GM18502 (cell line): ENCODE measurements at regions not wholly inside any gene's neighbourhood (a gene's known extent, or its start where the extent isn't known, plus 50 kb on each side); places are given as distances from the start of the nearest gene placed in this dataset.

Source experiments
- ATAC-seq: cut with Tn5 transposase; IDR thresholded peaks from one replicate; pipeline ENCODE4 v1.9.1; 2021; ENCODE audit warnings: mild to moderate bottlenecking; ENCODE audit not compliant: unreplicated experiment, poor library complexity

DNA sequence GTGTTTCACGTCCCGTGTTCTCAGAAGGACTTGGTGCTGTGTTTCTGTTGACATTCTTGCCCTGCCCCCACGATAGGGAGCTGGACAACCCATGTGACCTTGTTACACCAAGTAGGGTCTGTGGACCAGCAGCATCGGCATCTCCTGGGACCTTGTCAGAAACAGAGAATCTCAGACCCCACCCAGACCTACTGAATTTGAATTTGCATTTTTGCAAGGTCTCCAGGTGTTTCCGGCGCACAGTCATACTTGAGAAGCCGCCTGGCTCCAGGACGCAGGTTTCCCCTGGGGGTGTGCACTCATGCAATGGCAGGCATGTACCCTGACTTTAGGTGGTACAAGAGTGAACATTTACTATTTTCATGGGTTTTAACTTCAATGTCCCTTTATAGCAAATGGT, 117.9 kb downstream of the TLE3 start:
- peak; percentile 85 for ATAC-seq

DNA sequence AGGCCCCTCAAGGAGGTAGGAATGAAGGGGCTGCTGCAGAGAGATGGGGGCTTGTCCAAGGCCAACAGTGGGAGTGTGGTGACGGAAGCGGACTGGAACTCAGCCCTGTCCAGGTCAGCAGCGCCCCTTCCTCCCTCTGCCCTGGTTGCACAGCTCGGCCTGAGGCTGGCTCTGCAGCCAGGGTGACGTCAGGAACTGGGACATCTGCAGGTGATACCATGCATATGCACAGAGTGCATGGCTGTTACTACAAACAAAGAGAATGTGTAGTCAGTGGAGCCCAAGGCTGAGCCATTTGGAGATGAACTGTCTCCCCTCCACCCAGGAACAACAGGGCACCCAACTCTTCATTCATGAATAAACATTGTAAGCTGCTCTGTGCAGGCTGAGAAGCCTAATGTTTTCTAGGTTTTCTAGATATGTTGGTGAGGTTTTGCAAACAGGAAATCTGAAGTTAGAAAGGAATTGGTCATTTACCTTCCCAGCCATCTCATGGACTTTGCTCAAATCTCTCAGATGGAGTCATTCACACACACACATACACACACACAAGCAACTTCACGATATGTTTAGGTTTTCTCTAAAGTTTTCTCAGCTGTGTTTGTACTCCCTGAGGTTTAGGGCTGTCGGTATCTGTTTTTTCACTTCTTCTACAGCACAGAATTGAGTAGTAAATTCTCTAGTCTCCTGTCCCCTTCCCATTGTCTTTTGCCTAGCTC, 117.2 kb downstream of the TLE3 start:
- peak; percentile 13 for ATAC-seq

DNA sequence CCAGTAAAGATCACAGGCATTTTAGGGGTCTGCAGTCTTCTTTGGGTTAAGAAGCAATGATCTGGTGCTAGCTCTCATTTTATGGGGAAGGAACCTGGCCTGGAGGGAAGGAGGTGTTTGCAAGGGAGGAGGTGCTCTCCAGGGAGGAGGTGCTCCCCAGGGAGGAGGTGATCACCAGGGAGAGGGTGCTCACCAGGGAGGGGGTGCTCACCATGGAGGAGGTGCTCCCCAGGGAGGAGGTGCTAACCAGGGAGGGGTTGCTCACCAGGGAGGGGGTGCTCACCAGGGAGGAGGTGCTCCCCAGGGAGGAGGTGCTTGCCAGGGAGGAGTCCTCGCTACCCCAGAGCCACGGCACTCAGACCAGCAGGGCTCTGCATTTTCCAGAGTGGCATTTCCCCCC, 115.7 kb downstream of the TLE3 start:
- no peak for ATAC-seq

DNA sequence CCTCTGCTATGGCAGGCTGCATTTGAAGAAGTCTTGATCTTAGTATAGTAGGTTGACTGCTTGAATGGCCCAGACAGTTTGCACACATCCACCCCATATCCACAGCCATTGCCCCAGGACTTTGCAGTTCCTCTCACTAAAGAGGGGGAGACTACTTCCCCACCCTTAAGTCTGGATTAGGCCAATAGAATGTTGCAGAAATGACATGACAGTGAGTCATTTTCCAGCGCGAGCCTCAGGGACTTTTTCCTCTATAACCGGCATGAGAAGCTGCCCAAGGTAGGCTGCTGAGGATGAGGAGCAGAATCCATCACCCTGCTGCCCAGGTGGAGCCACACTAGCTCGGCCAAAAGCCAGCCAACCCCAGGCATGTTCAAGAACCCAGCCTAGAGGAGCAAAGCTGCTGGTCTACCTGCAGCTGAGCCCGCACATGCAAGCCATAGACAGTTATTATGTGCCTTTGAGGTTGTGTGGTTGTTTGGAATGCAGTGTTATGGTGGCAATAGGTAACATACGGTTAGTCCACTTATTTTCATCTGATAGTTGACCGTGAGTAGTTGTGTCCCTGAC, 113.9 kb downstream of the TLE3 start:
- no peak for ATAC-seq

DNA sequence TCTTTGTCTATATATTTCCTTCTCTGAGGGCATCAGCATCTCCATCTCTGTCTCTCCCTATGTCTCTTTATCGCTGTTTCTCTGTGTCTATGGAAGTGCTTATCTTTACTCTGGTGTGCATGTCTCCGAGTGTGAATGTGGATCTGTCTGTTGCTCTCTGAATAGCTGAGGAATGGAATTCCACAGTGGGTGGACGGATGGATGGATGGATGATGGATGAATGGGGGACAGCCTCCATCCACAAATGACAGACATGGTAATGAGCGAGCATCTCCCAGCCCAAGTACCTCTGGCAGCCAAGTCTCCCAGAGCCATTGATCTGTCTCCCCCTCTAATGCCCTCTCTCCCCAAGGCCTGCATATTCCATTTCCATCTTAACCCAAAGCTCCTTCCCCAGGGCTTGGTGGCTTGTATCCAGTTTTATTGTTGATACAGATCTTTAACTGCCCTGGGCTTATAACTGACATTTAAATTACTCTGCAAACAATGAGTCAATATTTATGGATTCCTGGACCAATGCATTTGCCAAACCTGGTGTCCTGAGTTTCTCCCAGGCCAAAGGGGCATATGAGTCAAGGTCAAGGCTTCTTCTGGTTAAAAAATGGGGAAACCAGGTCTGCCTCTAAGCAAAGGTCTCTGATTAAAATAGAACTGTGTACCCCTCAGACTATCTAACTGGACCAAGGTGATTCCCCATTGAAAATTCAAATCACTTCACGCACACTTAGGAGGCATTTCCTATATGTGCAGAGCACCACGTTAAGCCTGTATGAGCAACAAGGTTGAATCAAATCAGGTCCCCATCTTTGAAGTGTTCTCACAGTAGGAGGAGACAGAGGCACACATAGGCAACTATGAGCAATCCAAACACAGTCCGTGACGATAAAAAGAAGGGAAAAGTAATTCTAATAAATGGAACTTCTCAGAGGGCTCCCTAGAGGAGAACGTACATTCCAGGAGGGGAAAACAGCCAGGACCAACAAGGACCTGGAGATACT, 109.9 kb downstream of the TLE3 start:
- ATAC-seq = no peak

DNA sequence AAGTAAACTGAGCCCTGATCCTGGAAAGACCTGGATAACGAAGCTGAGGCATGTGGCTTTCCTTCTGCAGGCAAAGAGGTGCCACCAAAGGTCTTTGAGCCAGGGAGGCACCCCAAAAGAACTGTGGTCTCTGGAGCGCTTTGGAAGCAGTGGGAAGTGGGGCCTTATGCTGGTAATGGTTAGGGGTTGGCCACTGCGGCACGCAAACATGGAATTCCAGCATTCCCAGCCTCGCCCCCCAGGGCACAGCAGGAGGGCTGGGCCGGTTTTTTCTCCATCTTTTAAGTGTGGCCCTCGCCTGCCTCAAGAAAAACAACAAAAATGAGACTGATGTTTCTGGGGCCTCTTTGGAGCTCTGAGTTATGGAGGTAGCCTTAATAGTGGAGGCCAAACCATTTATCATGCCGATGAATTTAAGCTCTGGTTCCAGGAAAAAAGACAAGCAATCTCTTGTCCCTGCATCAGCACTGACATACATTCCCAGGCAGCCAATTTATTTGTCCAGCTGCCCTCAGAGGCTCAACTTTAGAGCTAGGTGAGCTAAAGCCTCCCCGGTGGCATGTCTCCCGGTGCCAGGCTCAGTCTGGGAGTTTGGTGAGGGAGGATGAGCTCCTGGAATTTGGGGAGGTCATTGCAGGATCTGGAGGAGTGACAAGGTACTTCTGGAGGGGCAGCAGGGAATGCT, 109.0 kb downstream of the TLE3 start:
- ATAC-seq = no peak

DNA sequence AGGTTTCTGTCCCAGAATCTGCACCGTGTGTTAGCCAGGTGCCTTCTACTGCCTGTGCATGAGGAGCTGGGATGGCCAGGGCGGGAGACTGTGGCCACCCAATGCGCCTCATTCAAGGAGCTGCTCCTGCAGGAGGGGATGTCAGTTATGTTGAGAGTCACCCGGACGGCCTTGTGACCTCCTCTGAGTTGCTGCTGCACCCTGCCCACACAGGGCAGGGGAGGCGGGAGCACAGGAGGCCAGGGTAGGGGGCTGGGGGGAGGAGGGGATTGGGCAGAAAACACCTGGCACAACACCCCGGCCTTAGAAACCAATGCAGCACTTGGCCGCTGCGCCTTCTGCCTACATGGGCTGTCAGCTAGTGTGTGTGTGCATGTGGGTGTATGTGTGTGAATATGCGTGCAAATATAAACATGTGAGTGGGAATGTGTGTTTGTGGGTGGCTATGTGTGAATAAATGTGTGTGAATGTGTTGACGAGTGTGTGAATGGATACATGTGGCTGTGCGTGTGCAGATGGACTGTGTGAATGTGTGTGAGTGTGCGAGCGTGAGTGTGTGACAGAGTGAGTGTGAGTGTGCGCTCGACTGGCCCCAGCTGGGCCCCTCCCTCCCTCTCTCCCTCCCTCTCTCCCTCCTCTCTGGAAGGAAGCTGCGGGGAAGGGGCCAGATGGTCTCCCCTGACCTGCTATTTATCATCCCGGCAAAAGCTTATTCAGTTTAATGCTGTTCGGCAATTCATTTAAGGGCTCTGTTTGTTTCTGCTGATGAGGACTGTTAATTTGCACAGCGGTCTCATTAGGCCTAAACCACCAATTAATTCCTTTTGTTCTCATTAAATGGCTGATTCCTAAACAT, 106.9 kb downstream of the TLE3 start:
- ATAC-seq = no peak

DNA sequence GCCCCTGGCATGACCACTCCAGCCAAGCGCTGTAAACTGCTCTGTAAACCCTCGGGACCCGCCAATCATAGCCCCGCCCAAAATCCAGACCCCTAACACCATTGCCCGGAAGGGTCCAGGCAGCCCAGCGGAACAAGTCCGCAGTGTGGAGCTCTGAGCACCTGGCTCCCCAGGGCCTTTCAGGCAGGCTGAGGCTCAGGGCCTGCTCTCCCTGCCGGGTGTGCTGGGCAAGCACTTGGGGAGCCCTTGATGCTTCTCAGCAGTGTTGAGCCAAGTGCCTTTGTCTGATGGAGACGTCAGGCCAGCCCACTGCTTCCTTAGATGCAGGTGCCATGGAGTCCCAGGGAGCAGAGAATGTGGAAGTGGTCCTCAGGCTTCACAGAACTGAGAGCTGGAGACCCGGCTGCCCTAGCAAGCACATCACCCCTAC, 106.2 kb downstream of the TLE3 start:
- no peak for ATAC-seq

DNA sequence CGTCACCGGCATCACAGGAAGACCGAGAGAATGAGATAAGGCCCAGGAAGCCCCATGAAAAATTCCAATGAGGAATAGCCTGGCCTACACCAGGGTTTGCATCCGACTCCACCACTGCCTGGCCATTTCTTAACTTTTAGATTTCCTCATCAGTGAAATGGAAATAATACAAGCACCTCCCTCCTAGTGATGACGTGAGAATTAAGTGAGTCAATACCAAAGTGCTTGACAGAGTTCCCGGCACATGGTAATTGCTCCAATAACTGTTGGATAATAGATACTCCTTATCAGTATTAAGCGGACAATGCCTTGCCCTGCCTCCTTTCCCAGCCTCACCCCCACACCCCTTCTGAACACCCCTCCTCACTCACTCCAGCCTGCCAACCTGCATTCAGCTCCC, 105.4 kb downstream of the TLE3 start:
- no peak for ATAC-seq

DNA sequence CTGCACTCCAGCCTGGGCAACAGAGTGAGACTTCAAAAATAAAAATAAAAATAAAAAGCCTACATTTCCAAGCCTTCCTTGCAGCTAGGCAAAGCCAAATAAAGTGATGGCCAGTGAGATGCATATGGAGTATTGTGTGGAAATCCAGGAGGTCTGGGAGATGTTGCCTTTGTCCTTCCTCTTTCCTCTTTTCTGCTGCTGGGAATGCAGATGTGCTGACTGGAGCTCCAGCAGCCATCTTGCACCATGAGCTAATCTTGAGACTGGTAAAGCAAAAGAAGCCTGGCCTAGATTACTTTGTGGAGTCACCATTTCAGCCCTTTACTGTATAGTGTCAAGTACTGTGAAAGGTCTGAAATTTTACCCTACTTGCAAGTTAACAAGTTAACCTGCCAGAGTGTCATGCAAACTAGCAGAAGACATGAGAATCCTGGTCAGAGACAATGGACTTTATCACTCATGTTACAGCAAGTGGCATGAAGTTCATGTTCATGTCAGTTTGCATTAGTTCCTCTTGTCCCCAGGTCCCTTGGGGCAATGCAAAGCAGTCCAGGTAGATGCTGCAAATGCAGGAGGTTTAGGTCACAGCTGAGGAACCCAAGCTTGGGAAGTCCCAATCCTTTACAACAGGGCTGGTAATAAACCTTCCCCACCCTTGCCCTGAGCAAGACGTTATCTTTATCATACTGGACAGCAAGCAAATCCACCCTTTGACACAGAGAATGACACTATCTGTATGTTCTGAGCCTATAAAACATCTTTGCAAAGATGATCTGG, 103.1 kb downstream of the TLE3 start:
- ATAC-seq = no peak

DNA sequence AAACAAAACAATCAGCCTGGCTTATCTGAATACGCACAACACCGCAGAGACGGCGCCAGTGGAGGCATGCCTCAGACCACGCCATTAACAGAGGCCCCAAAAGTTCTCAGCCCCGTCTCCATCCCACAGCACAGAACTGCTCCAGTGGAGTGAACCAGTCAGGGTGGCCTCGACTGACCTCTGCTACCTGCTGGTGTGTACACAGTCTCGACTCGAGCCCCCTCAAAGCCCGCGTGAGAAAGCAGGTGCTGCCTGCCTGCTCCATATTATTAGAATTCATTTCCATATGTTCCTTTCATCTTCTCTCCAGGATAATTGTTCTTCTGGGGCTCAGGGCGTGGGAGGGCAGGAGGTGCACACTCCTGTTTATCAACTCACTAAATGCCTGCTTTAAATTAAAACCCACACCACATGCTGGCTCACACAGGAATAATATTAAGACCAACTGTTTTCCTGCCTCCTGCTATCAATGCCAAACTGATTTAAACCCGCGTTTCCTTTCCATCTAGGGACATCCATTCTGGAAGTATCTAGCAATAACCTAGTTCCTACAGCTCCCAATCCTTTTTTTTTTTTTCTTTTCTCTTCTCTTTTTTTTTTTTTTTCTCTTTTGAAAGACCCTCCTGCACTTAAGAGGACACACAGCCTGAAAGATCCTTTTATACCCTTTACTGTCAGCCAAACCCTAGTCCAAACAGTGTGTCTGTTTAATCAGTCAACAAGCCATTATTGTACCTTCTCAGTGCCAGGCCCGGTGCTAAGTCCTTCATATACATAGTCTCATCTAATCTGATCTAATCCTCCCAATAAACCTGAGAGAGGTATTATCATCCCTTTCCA, 101.2 kb downstream of the TLE3 start:
- no peak for ATAC-seq

DNA sequence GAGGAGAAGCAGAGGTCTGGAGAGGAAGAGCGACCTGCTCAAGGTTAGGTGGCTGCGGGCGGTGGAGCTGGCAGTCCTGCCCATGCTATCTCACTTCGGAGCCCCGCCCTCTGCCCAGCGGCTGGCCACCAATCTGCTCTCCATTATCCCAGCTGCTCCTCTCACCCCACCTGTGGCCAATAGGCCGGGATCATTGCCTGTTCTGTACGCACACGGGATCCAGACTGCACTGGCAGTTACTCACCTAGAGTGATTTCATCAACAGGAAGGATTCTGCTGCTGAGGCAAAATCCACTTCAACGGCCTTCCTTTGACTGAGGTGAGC, 100.6 kb downstream of the TLE3 start:
- no peak for ATAC-seq
